ENCODE measurements at regions not wholly inside any gene's neighbourhood (a gene's known extent, or its start where the extent isn't known, plus 50 kb on each side); places are given as distances from the start of the nearest gene placed in this dataset.
"Not testable (repeated sequence)": the region's sequence is repeated elsewhere in the genome, so short reads cannot be mapped to it uniquely, and the experiment has no call there.

DNA sequence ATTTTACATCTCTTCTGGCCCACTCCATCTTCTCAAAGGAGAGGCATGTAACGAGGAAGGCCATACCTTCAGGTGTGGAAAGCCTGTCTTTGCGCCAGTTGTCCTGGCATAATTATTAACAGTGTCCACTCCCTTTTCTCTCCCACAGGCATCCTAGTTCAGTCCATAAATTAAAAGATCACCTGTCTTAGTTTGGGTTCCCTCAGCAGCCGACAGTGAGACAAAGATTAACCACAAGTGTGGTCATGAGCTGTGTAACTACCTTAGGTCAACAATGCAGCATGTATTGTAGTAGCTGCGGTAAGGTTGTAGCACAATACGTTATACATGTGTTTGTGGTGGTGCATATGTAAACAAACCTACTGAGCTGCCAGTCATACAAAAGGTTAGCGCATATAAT lies 103.3 kb upstream of the GALNT15 start:
- Histone ChIP-seq H3K9me3 (no peaks in the 10 kb centered on the region), H3K27ac (no peak overlapping the region), H3K36me3 (no peaks in the 10 kb centered on the region), H3K4me1 (ENCODE audit: insufficient read depth) (peaks cover 9% of the 10 kb centered on the region), H3K27me3 (no peaks in the 10 kb centered on the region), H3K4me3 (no peak overlapping the region)
- TF ChIP-seq, protein P1, sequence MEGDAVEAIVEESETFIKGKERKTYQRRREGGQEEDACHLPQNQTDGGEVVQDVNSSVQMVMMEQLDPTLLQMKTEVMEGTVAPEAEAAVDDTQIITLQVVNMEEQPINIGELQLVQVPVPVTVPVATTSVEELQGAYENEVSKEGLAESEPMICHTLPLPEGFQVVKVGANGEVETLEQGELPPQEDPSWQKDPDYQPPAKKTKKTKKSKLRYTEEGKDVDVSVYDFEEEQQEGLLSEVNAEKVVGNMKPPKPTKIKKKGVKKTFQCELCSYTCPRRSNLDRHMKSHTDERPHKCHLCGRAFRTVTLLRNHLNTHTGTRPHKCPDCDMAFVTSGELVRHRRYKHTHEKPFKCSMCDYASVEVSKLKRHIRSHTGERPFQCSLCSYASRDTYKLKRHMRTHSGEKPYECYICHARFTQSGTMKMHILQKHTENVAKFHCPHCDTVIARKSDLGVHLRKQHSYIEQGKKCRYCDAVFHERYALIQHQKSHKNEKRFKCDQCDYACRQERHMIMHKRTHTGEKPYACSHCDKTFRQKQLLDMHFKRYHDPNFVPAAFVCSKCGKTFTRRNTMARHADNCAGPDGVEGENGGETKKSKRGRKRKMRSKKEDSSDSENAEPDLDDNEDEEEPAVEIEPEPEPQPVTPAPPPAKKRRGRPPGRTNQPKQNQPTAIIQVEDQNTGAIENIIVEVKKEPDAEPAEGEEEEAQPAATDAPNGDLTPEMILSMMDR (IDR thresholded peaks at IDR 0.05) = no peak
- no peak for TF ChIP-seq EP300 (IDR thresholded peaks at IDR 0.05)
- TF ChIP-seq POLR2A (IDR thresholded peaks at IDR 0.05) = no peak
- intact Hi-C loops (cut with DNase I) = no loop called here
- no peak for DNase-seq
- WGBS, 3 donors = 95 to 97% (median 96%) methylated on average over 6 of the region's 6 CpGs

DNA sequence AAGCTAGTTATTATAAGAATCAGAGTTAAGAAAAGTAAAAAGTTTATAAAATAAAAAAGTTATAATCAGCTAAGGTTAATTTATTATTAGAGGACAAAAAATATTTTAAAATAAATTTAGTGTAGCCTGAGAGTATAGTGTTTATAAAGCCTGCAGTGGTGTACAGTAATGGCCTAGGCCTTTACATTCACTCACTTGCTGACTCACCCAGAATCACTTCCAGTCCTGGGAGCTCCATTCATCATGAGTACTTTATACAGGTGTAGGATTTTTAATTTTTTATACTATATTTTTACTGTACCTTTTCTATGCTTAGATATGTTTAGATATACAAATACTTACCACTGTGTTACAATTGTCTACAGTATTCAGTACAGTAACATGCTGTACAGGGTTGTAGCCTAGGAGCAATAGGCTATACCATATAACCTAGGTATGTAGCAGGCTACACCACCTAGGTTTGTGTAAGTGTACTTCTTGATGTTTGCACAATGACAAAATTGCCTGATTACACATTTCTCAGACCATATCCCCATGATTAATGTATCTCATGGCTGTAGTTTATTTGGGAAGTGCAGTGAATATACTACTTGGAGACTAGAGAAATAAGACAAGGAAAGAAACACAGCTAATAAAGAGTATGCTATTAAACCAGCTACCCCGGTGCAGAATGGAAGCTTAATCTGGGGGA lies 101.9 kb upstream of the GALNT15 start:
- DNase-seq = no peak
- no peaks in the 10 kb centered on the region for H3K27me3 ChIP-seq
- H3K27ac ChIP-seq = no peak overlapping the region
- H3K9me3 ChIP-seq = no peaks in the 10 kb centered on the region
- H3K4me3 ChIP-seq = no peak overlapping the region
- TF ChIP-seq POLR2A (IDR thresholded peaks at IDR 0.05) = no peak
- TF ChIP-seq, protein P1 (IDR thresholded peaks at IDR 0.05) = no peak
- no peak for TF ChIP-seq EP300 (IDR thresholded peaks at IDR 0.05)
- H3K36me3 ChIP-seq = no peaks in the 10 kb centered on the region
- peaks cover 9% of the 10 kb centered on the region for H3K4me1 ChIP-seq (ENCODE audit: insufficient read depth)
- intact Hi-C loops (cut with DNase I) = no loop called here
- WGBS, 3 donors = 87 to 95% (median 91%) methylated on average over 1 of the region's 1 CpG

DNA sequence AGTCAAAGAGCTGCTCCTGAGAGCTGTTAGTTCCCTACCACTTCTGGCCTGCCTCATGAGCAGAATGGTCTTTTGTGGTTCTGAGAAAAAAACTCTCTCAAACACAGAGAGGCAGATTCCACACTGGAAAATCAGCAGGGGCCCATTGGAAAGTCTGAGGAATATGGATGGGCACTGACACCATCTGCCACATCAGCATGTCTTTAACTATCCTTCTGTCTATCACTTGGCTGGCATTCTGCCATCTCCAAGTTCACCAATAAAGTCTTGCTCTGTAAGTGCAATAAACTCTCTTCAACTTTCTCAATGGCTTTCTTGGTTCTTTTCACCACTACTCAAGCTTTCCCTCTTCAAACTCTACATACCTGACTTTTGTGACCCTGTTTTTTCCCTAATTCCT lies 101.3 kb upstream of the GALNT15 start:
- intact Hi-C loops (cut with DNase I) = no loop called here
- peaks cover 6% of the 10 kb centered on the region for H3K4me1 ChIP-seq (ENCODE audit: insufficient read depth)
- H3K4me3 ChIP-seq = no peak overlapping the region
- no peak for DNase-seq
- TF ChIP-seq EP300 (IDR thresholded peaks at IDR 0.05) (no peak), POLR2A (IDR thresholded peaks at IDR 0.05) (no peak)
- TF ChIP-seq, protein P1 (IDR thresholded peaks at IDR 0.05) = no peak
- no peaks in the 10 kb centered on the region for H3K27me3 ChIP-seq
- no peaks in the 10 kb centered on the region for H3K36me3 ChIP-seq
- H3K27ac ChIP-seq = no peak overlapping the region
- H3K9me3 ChIP-seq = no peaks in the 10 kb centered on the region

DNA sequence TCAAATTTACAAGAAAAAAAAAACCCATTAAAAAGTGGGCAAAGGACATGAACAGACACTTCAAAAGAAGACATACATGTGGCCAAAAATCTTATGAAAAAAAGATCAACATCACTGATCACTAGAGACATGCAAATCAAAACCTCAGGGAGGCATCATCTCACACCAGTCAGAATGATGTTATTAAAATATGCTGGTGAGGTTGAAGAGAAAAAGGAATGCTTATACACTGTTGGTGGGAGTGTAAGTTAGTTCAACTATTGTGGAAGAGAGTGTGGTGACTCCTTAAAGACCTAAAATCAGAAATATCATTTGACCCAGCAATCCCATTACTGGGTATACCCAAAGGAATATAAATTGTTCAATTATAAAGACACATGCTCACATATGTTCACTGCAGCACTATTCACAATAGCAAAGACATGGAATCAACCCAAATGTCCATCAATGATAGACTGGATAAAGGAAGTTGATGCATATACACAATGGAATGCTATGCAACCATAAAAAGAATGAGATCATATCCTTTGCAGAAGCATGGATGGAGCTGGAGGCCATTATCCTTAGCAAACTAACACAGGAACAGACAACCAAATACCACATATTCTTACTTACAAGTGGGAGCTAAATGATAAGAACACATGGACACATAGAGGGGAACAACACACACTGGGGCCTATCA lies 100.3 kb upstream of the GALNT15 start:
- H3K27me3 ChIP-seq = not testable (repeated sequence)

DNA sequence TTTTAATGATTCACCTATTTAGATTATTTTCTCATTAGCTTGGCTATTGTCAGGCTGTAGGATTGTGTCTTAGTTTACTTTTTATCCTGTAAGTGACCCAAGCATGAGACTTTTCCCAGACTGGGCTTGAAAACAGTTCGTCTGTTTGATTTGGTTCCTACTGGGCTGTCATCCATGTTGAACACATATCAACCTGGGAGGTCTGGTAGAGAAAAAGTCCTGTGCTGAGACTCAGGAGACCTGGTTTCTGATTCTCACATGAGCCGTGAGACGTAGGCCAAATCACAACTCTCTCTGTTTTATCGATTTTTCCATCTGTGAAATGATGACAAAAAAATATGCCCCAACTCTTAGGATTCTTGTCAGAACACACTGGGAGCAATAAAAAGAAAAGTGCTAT lies 98.8 kb upstream of the GALNT15 start:
- 75 to 86% (median 85%) methylated on average over 4 of the region's 4 CpGs for WGBS, 3 donors
- no peak for DNase-seq
- Histone ChIP-seq H3K27me3 (no peaks in the 10 kb centered on the region), H3K27ac (no peak overlapping the region), H3K9me3 (no peaks in the 10 kb centered on the region), H3K4me1 (ENCODE audit: insufficient read depth) (no peaks in the 10 kb centered on the region), H3K4me3 (no peak overlapping the region), H3K36me3 (no peaks in the 10 kb centered on the region)
- intact Hi-C loops (cut with DNase I) = no loop called here
- TF ChIP-seq EP300 (IDR thresholded peaks at IDR 0.05) = no peak
- TF ChIP-seq POLR2A (IDR thresholded peaks at IDR 0.05) = no peak
- TF ChIP-seq, protein P1 (IDR thresholded peaks at IDR 0.05) = no peak

More for the DNA sequence above, 100.3 kb upstream of the GALNT15 start:
- DNase-seq; intact Hi-C loops (cut with DNase I); H3K4me1 ChIP-seq (ENCODE audit: insufficient read depth); H3K9me3 ChIP-seq; H3K27ac ChIP-seq; H3K4me3 ChIP-seq; H3K36me3 ChIP-seq: not testable (repeated sequence)
